GM18907 (cell line): ENCODE measurements at regions not wholly inside any gene's neighbourhood (a gene's known extent, or its start where the extent isn't known, plus 50 kb on each side); places are given as distances from the start of the nearest gene placed in this dataset.
"Not testable (repeated sequence)": the region's sequence is repeated elsewhere in the genome, so short reads cannot be mapped to it uniquely, and the experiment has no call there.

Source experiments
- ATAC-seq: cut with Tn5 transposase; IDR thresholded peaks from one replicate; pipeline ENCODE4 v1.9.1; 2021; ENCODE audit warnings: mild to moderate bottlenecking, moderate library complexity; ENCODE audit not compliant: unreplicated experiment

- ATAC-seq = no peak
These were observed 535.2 kb upstream of the PCDH20 start for GRCh38 chr13:61950828-61951227.

- ATAC-seq = no peak
These were observed 528.8 kb upstream of the PCDH20 start for GRCh38 chr13:61944329-61944929.

- no peak for ATAC-seq
These were observed 520.1 kb upstream of the PCDH20 start for GRCh38 chr13:61935710-61936109.

GRCh38 chr13:61927648-61928047, 512.0 kb upstream of the PCDH20 start:
- no peak for ATAC-seq

- ATAC-seq = no peak
These were observed 503.2 kb upstream of the PCDH20 start for GRCh38 chr13:61918841-61919240.

GRCh38 chr13:61916483-61916882, 500.8 kb upstream of the PCDH20 start:
- ATAC-seq = no peak

- ATAC-seq = no peak
These were observed 497.5 kb upstream of the PCDH20 start for GRCh38 chr13:61913183-61913582.

- no peak for ATAC-seq
These were observed 493.4 kb upstream of the PCDH20 start for GRCh38 chr13:61908906-61909615.

GRCh38 chr13:61905054-61905453, 489.4 kb upstream of the PCDH20 start:
- no peak for ATAC-seq

- ATAC-seq = no peak
These were observed 486.4 kb upstream of the PCDH20 start for GRCh38 chr13:61901946-61902541.

GRCh38 chr13:61900033-61900432, 484.4 kb upstream of the PCDH20 start:
- ATAC-seq = no peak

GRCh38 chr13:61898207-61898606, 482.6 kb upstream of the PCDH20 start:
- no peak for ATAC-seq

- ATAC-seq = no peak
These were observed 475.8 kb upstream of the PCDH20 start for GRCh38 chr13:61891401-61891800.

GRCh38 chr13:61884830-61885229, 469.2 kb upstream of the PCDH20 start:
- ATAC-seq = no peak

- ATAC-seq = no peak
These were observed 465.1 kb upstream of the PCDH20 start for GRCh38 chr13:61880578-61881283.

GRCh38 chr13:61878565-61878964, 462.9 kb upstream of the PCDH20 start:
- ATAC-seq = not testable (repeated sequence)

GRCh38 chr13:61874970-61875579, 459.4 kb upstream of the PCDH20 start:
- ATAC-seq = no peak

- no peak for ATAC-seq
These were observed 458.1 kb upstream of the PCDH20 start for GRCh38 chr13:61873717-61874116.

GRCh38 chr13:61857198-61857597, 441.5 kb upstream of the PCDH20 start:
- no peak for ATAC-seq

GRCh38 chr13:61852116-61852619, 436.5 kb upstream of the PCDH20 start:
- ATAC-seq = no peak

- ATAC-seq = no peak
These were observed 435.1 kb upstream of the PCDH20 start for GRCh38 chr13:61850794-61851193.
